IMR-90 (cell line): ENCODE measurements at regions not wholly inside any gene's neighbourhood (a gene's known extent, or its start where the extent isn't known, plus 50 kb on each side); places are given as distances from the start of the nearest gene placed in this dataset.

Source experiments
- ATAC-seq: fragments of 200-7000 bp; cut with Tn5 transposase; 2 replicates; pipeline ENCODE4 v1.9.1; 2020; ENCODE audit warnings: low read depth, mild to moderate bottlenecking, moderate library complexity
- BruUV-seq: library from RNA; stranded (reverse); fragments of 400-500 nt; replicated peaks from 2 replicates; lab custom pipeline; 2021; lab: Mats Ljungman, UMichigan
- CTCF ChIA-PET: fragments of 300-600 bp; formaldehyde crosslinking; extraction: SDS; loops from one replicate; lab custom pipeline; 2021; ENCODE audit warnings: antibody characterized with exemption; lab: Yijun Ruan, JAX
- POLR2A ChIA-PET: fragments of 300-600 bp; sonication (Branson Sonifier 250); formaldehyde crosslinking; loops from one replicate; lab custom pipeline; 2022; ENCODE audit warnings: antibody characterized with exemption; ENCODE audit not compliant: unreplicated experiment; lab: Charles Lee
- DNase-seq: peaks from one replicate; pipeline ENCODE4 v3.0.0; 2013
- H2AFZ ChIP-seq: replicated peaks from 2 replicates; pipeline ENCODE3; 2013; ENCODE audit warnings: low read length, mild to moderate bottlenecking; ENCODE audit not compliant: poor library complexity
- H2AK5ac ChIP-seq: 2 replicates; pipeline ENCODE4 v1.6.1; 2013; ENCODE audit warnings: low read depth, low read length, inconsistent platforms
- H2AK9ac ChIP-seq: replicated peaks from 2 replicates; pipeline ENCODE3; 2013; ENCODE audit warnings: mild to moderate bottlenecking, low read depth, low read length, moderate library complexity; ENCODE audit not compliant: poor library complexity
- H2BK120ac ChIP-seq: 2 replicates; pipeline ENCODE4 v1.6.1; 2013; ENCODE audit warnings: low read depth, low read length, inconsistent platforms
- H2BK15ac ChIP-seq: 3 replicates; pipeline ENCODE4 v1.6.1; 2013; ENCODE audit warnings: low read depth, low read length, inconsistent platforms
- H2BK20ac ChIP-seq: 2 replicates; pipeline ENCODE4 v1.6.1; 2013; ENCODE audit warnings: low read depth, mild to moderate bottlenecking, inconsistent platforms, low read length, moderate library complexity
- H2BK5ac ChIP-seq: 2 replicates; pipeline ENCODE4 v1.6.1; 2013; ENCODE audit warnings: mild to moderate bottlenecking, low read depth, low read length, inconsistent platforms; ENCODE audit not compliant: poor library complexity, severe bottlenecking
- H3K14ac ChIP-seq: replicated peaks from 2 replicates; pipeline ENCODE4 v1.6.1; 2013; ENCODE audit warnings: low read depth, low read length, inconsistent platforms
- H3K18ac ChIP-seq: 2 replicates; pipeline ENCODE4 v1.6.1; 2013; ENCODE audit warnings: low read depth, low read length, control low read depth
- H3K23ac ChIP-seq: 2 replicates; pipeline ENCODE4 v1.6.1; 2013; ENCODE audit warnings: low read depth, low read length, inconsistent platforms
- H3K27ac ChIP-seq: 2 replicates; pipeline ENCODE4 v1.5.1; 2013; ENCODE audit warnings: mild to moderate bottlenecking, control low read depth, low read length; ENCODE audit not compliant: insufficient read depth
- H3K27me3 ChIP-seq: 2 replicates; pipeline ENCODE4 v1.6.1; 2013; ENCODE audit warnings: low read length; ENCODE audit not compliant: control insufficient read depth, insufficient read depth
- H3K36me3 ChIP-seq: 2 replicates; pipeline ENCODE4 v1.6.1; 2013; ENCODE audit warnings: low read length, mixed read lengths; ENCODE audit not compliant: control insufficient read depth, insufficient read depth
- H3K4ac ChIP-seq: 2 replicates; pipeline ENCODE4 v1.6.1; 2013; ENCODE audit warnings: low read depth, low read length, inconsistent platforms
- H3K4me1 ChIP-seq: 2 replicates; pipeline ENCODE4 v1.6.1; 2013; ENCODE audit warnings: low read length, mixed read lengths; ENCODE audit not compliant: control insufficient read depth, insufficient read depth
- H3K4me2 ChIP-seq: 2 replicates; pipeline ENCODE4 v1.6.1; 2013; ENCODE audit warnings: low read depth, mild to moderate bottlenecking, control low read depth, low read length, moderate library complexity
- H3K4me3 ChIP-seq: 2 replicates; pipeline ENCODE4 v1.5.1; 2013; ENCODE audit warnings: low read depth, mild to moderate bottlenecking, control low read depth, low read length, moderate library complexity; ENCODE audit not compliant: insufficient read depth
- H3K56ac ChIP-seq: 2 replicates; pipeline ENCODE4 v1.6.1; 2013; ENCODE audit warnings: low read length, inconsistent platforms; ENCODE audit not compliant: insufficient read depth; ENCODE audit errors: extremely low read depth
- H3K79me1 ChIP-seq, 2 experiments: 2 replicates each; pipeline ENCODE4 v1.6.1; 2013; ENCODE audit warnings: low read length in 2 of 2, inconsistent platforms in 1 of 2, low read depth in 1 of 2
- H3K9ac ChIP-seq: 2 replicates; pipeline ENCODE4 v1.6.1; 2013; ENCODE audit warnings: low read depth, low read length, control low read depth
- H3K9me1 ChIP-seq: 2 replicates; pipeline ENCODE4 v1.6.1; 2013; ENCODE audit warnings: low read length, inconsistent platforms; ENCODE audit not compliant: insufficient read depth
- H3K9me3 ChIP-seq: 2 replicates; pipeline ENCODE4 v1.6.1; 2013; ENCODE audit warnings: low read length; ENCODE audit not compliant: control insufficient read depth, insufficient read depth
- H4K20me1 ChIP-seq: 2 replicates; pipeline ENCODE4 v1.6.1; 2013; ENCODE audit warnings: low read length, inconsistent platforms; ENCODE audit not compliant: insufficient read depth
- H4K5ac ChIP-seq: 2 replicates; pipeline ENCODE4 v1.6.1; 2013; ENCODE audit warnings: mild to moderate bottlenecking, low read depth, low read length, control low read depth
- H4K8ac ChIP-seq, 2 experiments: 2 replicates each; pipeline ENCODE4 v1.6.1; 2013; ENCODE audit warnings: low read depth in 2 of 2, low read length in 2 of 2, control low read depth in 1 of 2, inconsistent platforms in 1 of 2
- H4K91ac ChIP-seq: 2 replicates; pipeline ENCODE4 v1.6.1; 2013; ENCODE audit warnings: low read depth, low read length, inconsistent platforms; ENCODE audit not compliant: insufficient read depth
- BHLHE40 ChIP-seq: fragments of 150-350 bp; IDR thresholded peaks from 2 replicates; pipeline ENCODE4 v1.6.1; 2016; ENCODE audit warnings: mild to moderate bottlenecking, low read depth, low read length
- CEBPB ChIP-seq: IDR thresholded peaks from 2 replicates; pipeline ENCODE4 v1.6.1; 2012; ENCODE audit warnings: low read depth, low read length, improper control_type of control experiment
- CHD1 ChIP-seq: IDR thresholded peaks from 2 replicates; pipeline ENCODE4 v1.6.1; 2012; ENCODE audit warnings: low read depth, low read length, improper control_type of control experiment
- CTCF ChIP-seq: conservative IDR thresholded peaks from 2 replicates; pipeline ENCODE4 v1.5.1; 2012; ENCODE audit warnings: mild to moderate bottlenecking, low read depth, low read length, improper control_type of control experiment
- ELK1 ChIP-seq: fragments of 150-350 bp; IDR thresholded peaks from 2 replicates; pipeline ENCODE4 v1.6.1; 2016; ENCODE audit warnings: low read depth, mild to moderate bottlenecking, low read length, moderate library complexity, borderline replicate concordance
- FOS ChIP-seq: fragments of 150-350 bp; IDR thresholded peaks from 2 replicates; pipeline ENCODE4 v1.6.1; 2016; ENCODE audit warnings: low read depth, low read length
- MAFK ChIP-seq: IDR thresholded peaks from 2 replicates; pipeline ENCODE4 v1.6.1; 2012; ENCODE audit warnings: low read depth, low read length, improper control_type of control experiment
- MAZ ChIP-seq: IDR thresholded peaks from 2 replicates; pipeline ENCODE4 v1.6.1; 2012; ENCODE audit warnings: low read depth, mild to moderate bottlenecking, low read length, improper control_type of control experiment, moderate library complexity, borderline replicate concordance
- MXI1 ChIP-seq: IDR thresholded peaks from 2 replicates; pipeline ENCODE4 v1.6.1; 2012; ENCODE audit warnings: low read depth, mild to moderate bottlenecking, low read length, moderate library complexity, borderline replicate concordance
- NFE2L2 ChIP-seq: fragments of 150-350 bp; IDR thresholded peaks from 2 replicates; pipeline ENCODE4 v1.6.1; 2016; ENCODE audit warnings: low read depth, mild to moderate bottlenecking, low read length
- POLR2A ChIP-seq: IDR thresholded peaks from 2 replicates; pipeline ENCODE4 v1.6.1; 2012; ENCODE audit warnings: mild to moderate bottlenecking, low read depth, low read length
- RAD21 ChIP-seq: IDR thresholded peaks from 2 replicates; pipeline ENCODE4 v1.6.1; 2012; ENCODE audit warnings: low read length, improper control_type of control experiment
- RCOR1 ChIP-seq: IDR thresholded peaks from 2 replicates; pipeline ENCODE4 v1.6.1; 2012; ENCODE audit warnings: mild to moderate bottlenecking, low read length, improper control_type of control experiment; ENCODE audit not compliant: insufficient replicate concordance
- RFX5 ChIP-seq: IDR thresholded peaks from 2 replicates; pipeline ENCODE4 v1.8.0; 2012; ENCODE audit warnings: low read depth, mild to moderate bottlenecking, low read length, moderate library complexity
- SMC3 ChIP-seq: fragments of 150-350 bp; IDR thresholded peaks from 2 replicates; pipeline ENCODE4 v1.6.1; 2016; ENCODE audit warnings: low read depth, mild to moderate bottlenecking, antibody characterized with exemption, low read length, moderate library complexity
- USF2 ChIP-seq: fragments of 150-350 bp; IDR thresholded peaks from 2 replicates; pipeline ENCODE4 v1.6.1; 2017; ENCODE audit warnings: mild to moderate bottlenecking, antibody characterized with exemption, low read length, low read depth
- WGBS, 2 experiments: methylation state at CpG; one replicate each; pipeline versions ENCODE4 v1.1.5 to v1.1.7; 2013; ENCODE audit warnings: missing lambda C conversion rate in 2 of 2; ENCODE audit not compliant: insufficient read length in 1 of 2; ENCODE audit errors: extremely low coverage in 2 of 2; 5-methylcytosine and 5-hydroxymethylcytosine counted together
- dilution Hi-C: fragments of 300-500 bp; cut with HindIII; formaldehyde crosslinking; loops from one replicate; pipeline ENCODE4 v1.14.3; 2018; ENCODE audit warnings: low sequenced_read_pairs; ENCODE audit not compliant: unreplicated experiment
- in situ Hi-C: fragments of 300-500 bp; cut with MboI; formaldehyde crosslinking; loops from 3 replicates; pipeline ENCODE4 v1.14.3; 2019; ENCODE audit warnings: low sequenced_read_pairs, inconsistent platforms, mixed read lengths
- intact Hi-C: fragments of 100-400 bp; cut with micrococcal nuclease; formaldehyde crosslinking; loops from 2 replicates; pipeline ENCODE4 v1.10.0; 2022

GRCh38 chr1:30588311-30589073 is 134.9 kb downstream of the MATN1 start:
- Histone ChIP-seq H3K79me1 (no peaks in the 10 kb centered on the region), H3K36me3 (no peaks in the 10 kb centered on the region), H2AK9ac (no peak overlapping the region), H2BK15ac (no peak overlapping the region), H2BK20ac (no peak overlapping the region), H3K4ac (no peak overlapping the region), H4K91ac (no peak overlapping the region), H3K23ac (no peak overlapping the region), H2BK120ac (no peak overlapping the region), H3K27ac (no peak overlapping the region), H3K14ac (no peak overlapping the region), H3K18ac (no peak overlapping the region), H2AFZ (no peak overlapping the region), H3K4me3 (no peak overlapping the region), H4K8ac (no peak overlapping the region), H4K20me1 (no peaks in the 10 kb centered on the region), H3K4me1 (no peaks in the 10 kb centered on the region), H2BK5ac (no peak overlapping the region), H2AK5ac (no peak overlapping the region), H3K27me3 (no peaks in the 10 kb centered on the region), H4K5ac (no peak overlapping the region), H3K9me1 (no peaks in the 10 kb centered on the region), H3K4me2 (no peak overlapping the region), H3K9ac (no peak overlapping the region), H3K9me3 (no peaks in the 10 kb centered on the region), H3K56ac (no peak overlapping the region)
- dilution Hi-C loops = no loop called here
- no CpG with 5 or more reads among the region's 10 CpGs for WGBS, 2 experiments
- no TSS peak for BruUV-seq
- POLR2A ChIA-PET = no interaction called here
- CTCF ChIA-PET = no interaction called here
- no peak for TF ChIP-seq CEBPB
- no peak for TF ChIP-seq CHD1
- TF ChIP-seq BHLHE40 = no peak
- no peak for TF ChIP-seq SMC3
- TF ChIP-seq MXI1 = no peak
- no peak for TF ChIP-seq FOS
- no peak for TF ChIP-seq POLR2A
- TF ChIP-seq RFX5 = no peak
- TF ChIP-seq NFE2L2 = no peak
- no peak for TF ChIP-seq CTCF
- TF ChIP-seq RAD21 = no peak
- no peak for TF ChIP-seq RCOR1
- TF ChIP-seq USF2 = no peak
- TF ChIP-seq MAFK = no peak
- no peak for TF ChIP-seq MAZ
- TF ChIP-seq ELK1 = no peak
- in situ Hi-C loops = no loop called here
- intact Hi-C loops = no loop called here
- no peak for ATAC-seq
- no peak for DNase-seq
